Transverse colon (tissue), 4 donors: ENCODE measurements at regions not wholly inside any gene's neighbourhood (a gene's known extent, or its start where the extent isn't known, plus 50 kb on each side); places are given as distances from the start of the nearest gene placed in this dataset.

Experiments
- CTCF ChIP-seq, 5 experiments: fragments of 200-600 bp in 3 of 5; fragments of 450-650 bp in 2 of 5; sonication (generic) in 3 of 5; IDR thresholded peaks; 1 replicate in 2 of 5; 2 replicates in 3 of 5; pipeline ENCODE4 v1.5.1; 2016 to 2017; ENCODE audit warnings: antibody characterized with exemption in 5 of 5, inconsistent platforms in 3 of 5, mild to moderate bottlenecking in 2 of 5, moderate library complexity in 1 of 5
- EP300 ChIP-seq: sonication (generic); formaldehyde crosslinking; IDR thresholded peaks from one replicate; pipeline ENCODE4 v1.6.1; 2017; ENCODE audit warnings: antibody characterized with exemption, low read depth
- POLR2A ChIP-seq: fragments of 450-650 bp; IDR thresholded peaks from one replicate; pipeline ENCODE4 v1.6.1; 2016; ENCODE audit warnings: antibody characterized with exemption, mild to moderate bottlenecking, moderate library complexity
- POLR2AphosphoS5 ChIP-seq, 3 donors: sonication (generic); formaldehyde crosslinking; IDR thresholded peaks; one replicate each; pipeline ENCODE4 v1.6.1; 2016; ENCODE audit warnings: antibody characterized with exemption in 3 of 3

- TF ChIP-seq EP300 (no peak), CTCF (IDR thresholded peaks at IDR 0.05) (no peak), POLR2A (no peak), POLR2AphosphoS5 (IDR thresholded peaks at IDR 0.05) (no peak)
These were observed 53.4 kb upstream of the PITX2 start for GRCh38 chr4:110676241-110676640.
